ENCODE measurements at regions not wholly inside any gene's neighbourhood (a gene's known extent, or its start where the extent isn't known, plus 50 kb on each side); places are given as distances from the start of the nearest gene placed in this dataset.

- no peak overlapping the region for H3K4me3 ChIP-seq (ENCODE audit: low read length)
- H3K4me2 ChIP-seq (ENCODE audit: low read length), result no peak overlapping the region
- no peaks in the 10 kb centered on the region for H3K4me1 ChIP-seq (ENCODE audit: insufficient read depth, low read length)
- POLR2A ChIA-PET (ENCODE audit: unreplicated experiment), result no interaction called here
- H3F3A ChIP-seq (ENCODE audit: low read length, unreplicated experiment), result no peaks in the 10 kb centered on the region
- BruUV-seq (replicated peaks), result no TSS peak
- no peaks in the 10 kb centered on the region for H4K20me1 ChIP-seq (ENCODE audit: low read length)
- CTCF ChIA-PET, result no interaction called here
- H3K9ac ChIP-seq (ENCODE audit: low read length), result no peak overlapping the region
- ATAC-seq (no peak), DNase-seq (no peak)
- no peak overlapping the region for H3K27ac ChIP-seq (ENCODE audit: low read length)
- intact Hi-C loops (cut with micrococcal nuclease), result no loop called here
- no peak for TF ChIP-seq EZH2phosphoT487 (IDR thresholded peaks at IDR 0.05; ENCODE audit: borderline replicate concordance, low read length)
- no peaks in the 10 kb centered on the region for H3K9me2 ChIP-seq (replicated peaks; ENCODE audit: low read length)
- H3K27me3 ChIP-seq (ENCODE audit: low read length), result peaks cover 8% of the 10 kb centered on the region; the same call in 1 of the 2 replicates
- no peaks in the 10 kb centered on the region for H3K9me3 ChIP-seq (ENCODE audit: low read length)
- H2AFZ ChIP-seq (ENCODE audit: low read length), result no peak overlapping the region
- no peaks in the 10 kb centered on the region for H3K36me3 ChIP-seq (ENCODE audit: low read depth, low read length)
- no peaks in the 10 kb centered on the region for H3K79me2 ChIP-seq (ENCODE audit: low read length)
Measured at GRCh38 chr3:22856811-22857210, 346.3 kb upstream of the UBE2E2 start.

- POLR2A ChIA-PET (ENCODE audit: unreplicated experiment), result no interaction called here
- Histone ChIP-seq H3K79me2 (ENCODE audit: low read length) (no peaks in the 10 kb centered on the region), H4K20me1 (ENCODE audit: low read length) (no peaks in the 10 kb centered on the region), H3K4me1 (ENCODE audit: insufficient read depth, low read length) (no peaks in the 10 kb centered on the region), H3K4me3 (ENCODE audit: low read length) (no peak overlapping the region), H3K36me3 (ENCODE audit: low read depth, low read length) (no peaks in the 10 kb centered on the region), H2AFZ (ENCODE audit: low read length) (no peak overlapping the region), H3F3A (ENCODE audit: low read length, unreplicated experiment) (no peaks in the 10 kb centered on the region), H3K27ac (ENCODE audit: low read length) (no peak overlapping the region), H3K9ac (ENCODE audit: low read length) (no peak overlapping the region), H3K9me2 (replicated peaks; ENCODE audit: low read length) (no peaks in the 10 kb centered on the region), H3K9me3 (ENCODE audit: low read length) (no peaks in the 10 kb centered on the region), H3K4me2 (ENCODE audit: low read length) (no peak overlapping the region), H3K27me3 (ENCODE audit: low read length) (peaks cover 8% of the 10 kb centered on the region; the same call in 1 of the 2 replicates)
- CTCF ChIA-PET, result no interaction called here
- TF ChIP-seq EZH2 (IDR thresholded peaks at IDR 0.05; ENCODE audit: low read length, unreplicated experiment) (no peak), EZH2phosphoT487 (IDR thresholded peaks at IDR 0.05; ENCODE audit: borderline replicate concordance, low read length) (no peak)
- TF ChIP-seq, protein P1, sequence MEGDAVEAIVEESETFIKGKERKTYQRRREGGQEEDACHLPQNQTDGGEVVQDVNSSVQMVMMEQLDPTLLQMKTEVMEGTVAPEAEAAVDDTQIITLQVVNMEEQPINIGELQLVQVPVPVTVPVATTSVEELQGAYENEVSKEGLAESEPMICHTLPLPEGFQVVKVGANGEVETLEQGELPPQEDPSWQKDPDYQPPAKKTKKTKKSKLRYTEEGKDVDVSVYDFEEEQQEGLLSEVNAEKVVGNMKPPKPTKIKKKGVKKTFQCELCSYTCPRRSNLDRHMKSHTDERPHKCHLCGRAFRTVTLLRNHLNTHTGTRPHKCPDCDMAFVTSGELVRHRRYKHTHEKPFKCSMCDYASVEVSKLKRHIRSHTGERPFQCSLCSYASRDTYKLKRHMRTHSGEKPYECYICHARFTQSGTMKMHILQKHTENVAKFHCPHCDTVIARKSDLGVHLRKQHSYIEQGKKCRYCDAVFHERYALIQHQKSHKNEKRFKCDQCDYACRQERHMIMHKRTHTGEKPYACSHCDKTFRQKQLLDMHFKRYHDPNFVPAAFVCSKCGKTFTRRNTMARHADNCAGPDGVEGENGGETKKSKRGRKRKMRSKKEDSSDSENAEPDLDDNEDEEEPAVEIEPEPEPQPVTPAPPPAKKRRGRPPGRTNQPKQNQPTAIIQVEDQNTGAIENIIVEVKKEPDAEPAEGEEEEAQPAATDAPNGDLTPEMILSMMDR (conservative IDR thresholded peaks at IDR 0.05; ENCODE audit: low read depth, low read length), result no peak
- no TSS peak for BruUV-seq (replicated peaks)
- DNase-seq (no peak), ATAC-seq (no peak)
- intact Hi-C loops (cut with micrococcal nuclease), result no loop called here
Measured at GRCh38 chr3:22858486-22858885, 344.6 kb upstream of the UBE2E2 start.

DNA sequence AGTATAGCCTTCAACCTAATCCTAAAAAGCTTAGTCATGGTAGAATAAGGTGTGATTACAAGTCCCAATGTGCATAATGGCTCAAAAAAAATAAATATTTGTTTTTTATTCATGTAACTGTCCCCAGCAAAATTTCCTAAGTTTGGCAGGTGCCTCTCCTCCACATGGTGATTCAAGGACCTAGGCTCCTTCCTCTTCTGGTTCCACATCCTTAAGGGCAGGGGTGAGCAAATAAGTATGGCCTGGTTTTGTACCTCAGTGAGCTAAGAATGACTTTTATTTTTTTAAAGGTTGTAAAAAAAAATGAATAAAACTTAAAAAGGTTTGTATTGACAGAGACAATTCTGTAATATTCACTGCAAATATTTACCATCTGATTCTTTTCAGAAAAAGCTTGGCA lies 343.5 kb upstream of the UBE2E2 start:
- no peaks in the 10 kb centered on the region for H3K27me3 ChIP-seq (ENCODE audit: low read length)
- no peaks in the 10 kb centered on the region for H3K79me2 ChIP-seq (ENCODE audit: low read length)
- POLR2A ChIA-PET (ENCODE audit: unreplicated experiment), result interaction anchor here (0.7 kb wide), 2 partner anchors 24 to 699 kb away, joined by 3 to 6 read pairs; no protein-coding TSS in a partner anchor
- no TSS peak for BruUV-seq (replicated peaks)
- no peak overlapping the region for H3K4me3 ChIP-seq (ENCODE audit: low read length)
- TF ChIP-seq EZH2phosphoT487 (IDR thresholded peaks at IDR 0.05; ENCODE audit: borderline replicate concordance, low read length) (no peak), EZH2 (IDR thresholded peaks at IDR 0.05; ENCODE audit: low read length, unreplicated experiment) (no peak)
- TF ChIP-seq, protein P1 (conservative IDR thresholded peaks at IDR 0.05; ENCODE audit: low read depth, low read length), result no peak
- H3K4me2 ChIP-seq (ENCODE audit: low read length), result no peak overlapping the region
- H3K36me3 ChIP-seq (ENCODE audit: low read depth, low read length), result no peaks in the 10 kb centered on the region
- intact Hi-C loops (cut with micrococcal nuclease), result no loop called here
- H3K4me1 ChIP-seq (ENCODE audit: insufficient read depth, low read length), result no peaks in the 10 kb centered on the region
- no peaks in the 10 kb centered on the region for H3K9me2 ChIP-seq (replicated peaks; ENCODE audit: low read length)
- no peak overlapping the region for H3K27ac ChIP-seq (ENCODE audit: low read length)
- CTCF ChIA-PET, result no interaction called here
- DNase-seq (peak; percentile 42), ATAC-seq (peak; percentile 93)
- no peaks in the 10 kb centered on the region for H3K9me3 ChIP-seq (ENCODE audit: low read length)
- no peaks in the 10 kb centered on the region for H3F3A ChIP-seq (ENCODE audit: low read length, unreplicated experiment)
- H3K9ac ChIP-seq (ENCODE audit: low read length), result no peak overlapping the region
- no peak overlapping the region for H2AFZ ChIP-seq (ENCODE audit: low read length)
- H4K20me1 ChIP-seq (ENCODE audit: low read length), result no peaks in the 10 kb centered on the region
